NCI-H460 (cell line): ENCODE measurements at regions not wholly inside any gene's neighbourhood (a gene's known extent, or its start where the extent isn't known, plus 50 kb on each side); places are given as distances from the start of the nearest gene placed in this dataset.
A peak's percentile ranks its signal among the peaks of the same experiment; 100 is the strongest.

Experiments
- DNase-seq: peaks from one replicate; pipeline ENCODE4 v3.0.0-alpha.2; 2016; ENCODE audit warnings: low read depth; ENCODE audit errors: extremely low read depth

- no peak for DNase-seq
Measured at GRCh38 chr22:22742641-22743040, 98.2 kb downstream of the GGTLC2 start.

- no peak for DNase-seq
Measured at GRCh38 chr22:22743128-22743760, 98.8 kb downstream of the GGTLC2 start.

DNA sequence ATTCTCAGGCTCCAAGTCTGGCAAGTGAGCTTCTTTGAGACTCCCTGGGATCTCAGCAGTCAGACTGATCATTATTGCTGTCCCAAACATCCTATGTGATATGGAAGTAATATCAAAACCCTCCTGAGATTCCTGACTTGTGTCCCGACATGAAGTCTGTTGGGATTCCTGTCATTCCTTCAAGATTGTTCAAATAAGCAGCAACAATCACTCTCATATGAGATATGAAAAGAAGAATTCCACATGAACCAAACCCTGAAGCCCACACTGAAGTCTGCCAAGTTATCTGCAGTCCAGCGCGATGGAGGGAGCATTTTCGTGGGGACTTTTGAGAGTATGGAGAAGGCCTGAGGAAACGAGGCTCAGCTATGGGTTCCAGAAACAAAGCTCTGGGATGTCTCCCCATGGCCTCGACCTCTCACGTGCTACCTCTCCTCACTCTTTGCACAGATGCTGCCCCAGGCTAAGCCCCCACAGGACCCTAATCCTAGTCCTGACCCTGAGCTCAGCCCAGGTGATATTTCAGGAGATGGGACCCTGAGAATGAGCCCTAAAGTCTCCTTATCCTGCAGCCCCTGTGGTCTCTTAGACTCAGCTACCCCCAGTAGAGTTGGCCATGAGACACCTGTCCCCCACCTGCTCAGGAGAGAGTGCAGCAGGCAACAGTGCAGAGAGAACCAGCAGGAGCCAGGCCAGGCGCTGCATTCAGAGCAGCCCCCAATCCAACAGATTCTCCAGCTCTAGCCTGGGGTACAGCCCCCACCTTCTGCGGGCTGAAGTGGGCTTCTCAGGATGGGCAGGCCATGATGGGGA is 100.2 kb downstream of the GGTLC2 start:
- no peak for DNase-seq

DNA sequence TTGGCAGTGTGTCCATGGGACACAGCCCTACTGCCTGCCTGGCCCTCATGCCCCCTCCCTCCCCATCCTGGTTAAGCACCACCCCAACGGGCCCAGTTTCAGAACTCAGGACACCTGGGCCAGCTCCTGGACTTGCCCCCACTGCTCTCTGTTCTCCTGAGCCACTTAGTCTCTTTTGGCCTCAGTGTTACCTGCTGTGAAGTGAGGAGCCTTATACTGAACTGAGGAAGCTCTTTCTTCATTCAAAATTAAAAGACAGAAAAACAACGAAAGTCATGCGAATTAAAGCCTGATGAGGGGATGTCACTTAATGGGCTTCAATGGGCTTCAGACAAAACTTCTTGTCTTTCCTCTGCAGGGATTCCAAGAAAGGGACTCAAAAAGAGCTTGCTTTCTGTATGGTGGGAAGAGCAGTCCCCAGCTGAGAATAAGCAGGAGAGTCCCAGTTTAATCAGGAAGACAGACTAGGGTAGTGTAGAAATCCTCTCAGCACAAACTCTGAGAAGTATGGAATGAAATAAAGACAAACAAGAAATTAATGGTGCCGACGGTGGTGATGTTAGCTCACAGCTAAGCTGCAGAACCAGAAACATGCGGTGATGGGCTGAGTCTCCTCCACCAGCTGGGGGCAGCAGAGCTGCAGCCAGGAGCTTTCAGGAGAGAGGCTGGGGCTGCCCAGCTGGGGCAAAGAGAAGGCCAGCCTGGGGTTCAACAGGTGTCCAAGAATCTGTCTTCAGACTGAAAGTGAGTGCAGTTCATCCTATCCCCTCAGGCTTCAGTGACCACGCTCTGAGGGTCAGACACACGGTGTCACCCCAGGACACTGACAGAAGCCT is 101.0 kb downstream of the GGTLC2 start:
- peak; percentile 14 for DNase-seq

GRCh38 chr22:22746061-22746962 is 101.9 kb downstream of the GGTLC2 start:
- no peak for DNase-seq

- no peak for DNase-seq
Measured at GRCh38 chr22:22746963-22747933, 102.8 kb downstream of the GGTLC2 start.

DNA sequence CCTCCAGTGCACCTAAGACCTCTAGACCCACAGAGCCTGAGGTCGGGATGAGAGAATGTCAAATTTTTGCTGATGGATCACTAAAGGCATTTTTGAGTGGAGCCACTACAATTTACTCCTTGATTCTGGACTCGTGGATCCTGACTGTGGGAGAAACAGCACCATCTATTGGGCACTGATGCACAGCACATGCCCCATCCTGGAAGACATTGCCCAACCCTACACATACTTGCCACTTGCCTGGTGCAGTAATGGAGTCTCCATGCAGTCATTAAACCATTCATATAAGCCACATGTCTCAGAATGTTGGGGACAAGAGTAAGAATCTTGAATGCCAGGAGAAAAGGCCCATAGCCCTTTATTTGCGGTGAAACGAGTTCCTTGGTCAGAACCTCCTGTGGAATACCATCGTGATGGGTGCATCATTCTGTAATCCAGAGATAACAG is 103.9 kb downstream of the GGTLC2 start:
- peak; percentile 7 for DNase-seq

GRCh38 chr22:22748756-22749155 is 104.3 kb downstream of the GGTLC2 start:
- DNase-seq: no peak

GRCh38 chr22:22749167-22749758 is 104.8 kb downstream of the GGTLC2 start:
- DNase-seq: no peak

- no peak for DNase-seq
Measured at GRCh38 chr22:22750335-22751042, 106.1 kb downstream of the GGTLC2 start.

DNA sequence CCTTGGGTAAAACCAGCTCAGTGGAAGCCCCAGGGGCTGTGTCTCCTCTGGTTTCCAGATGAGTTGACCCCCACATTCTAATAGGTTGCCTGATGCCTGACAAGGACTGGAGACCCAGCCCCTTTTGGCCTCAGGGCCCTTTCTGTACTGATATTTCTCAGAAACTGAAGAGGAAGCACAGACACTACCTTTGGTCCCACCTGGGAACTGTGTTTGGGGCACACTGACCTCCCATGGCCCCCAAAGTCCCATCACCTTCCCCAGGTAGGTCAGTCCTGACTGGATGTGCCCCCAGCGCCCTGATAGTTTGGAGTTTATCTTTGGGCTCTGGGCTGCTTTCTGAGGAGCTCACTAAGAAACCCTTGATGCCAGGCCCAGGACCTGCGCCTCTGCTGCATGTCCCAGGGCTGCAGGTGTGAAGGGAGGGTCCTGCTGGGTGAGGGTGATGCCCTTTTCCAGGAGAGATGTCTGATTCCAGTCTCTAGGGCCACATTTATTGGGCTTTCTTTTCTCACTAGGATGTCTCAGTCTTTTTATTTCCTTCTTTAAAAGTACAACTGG is 106.7 kb downstream of the GGTLC2 start:
- no peak for DNase-seq

DNA sequence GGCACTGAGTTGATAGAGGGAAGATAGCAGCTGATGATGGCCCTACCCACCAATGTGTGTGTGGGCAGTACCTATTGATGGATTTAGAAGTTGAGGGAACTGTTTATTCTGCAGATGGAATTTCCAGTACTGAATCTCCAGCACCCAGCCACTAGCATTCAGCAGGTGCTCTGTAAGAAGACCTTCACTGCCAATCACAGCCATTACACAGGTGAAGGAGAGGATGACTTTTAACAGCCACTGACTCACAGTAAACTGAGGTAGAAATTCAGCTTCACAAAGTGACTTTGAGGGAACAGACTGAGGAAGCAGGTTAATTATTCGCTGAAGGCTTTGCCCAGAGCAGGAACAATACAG is 107.8 kb downstream of the GGTLC2 start:
- DNase-seq: no peak

- no peak for DNase-seq
Measured at GRCh38 chr22:22752556-22753477, 108.4 kb downstream of the GGTLC2 start.

DNA sequence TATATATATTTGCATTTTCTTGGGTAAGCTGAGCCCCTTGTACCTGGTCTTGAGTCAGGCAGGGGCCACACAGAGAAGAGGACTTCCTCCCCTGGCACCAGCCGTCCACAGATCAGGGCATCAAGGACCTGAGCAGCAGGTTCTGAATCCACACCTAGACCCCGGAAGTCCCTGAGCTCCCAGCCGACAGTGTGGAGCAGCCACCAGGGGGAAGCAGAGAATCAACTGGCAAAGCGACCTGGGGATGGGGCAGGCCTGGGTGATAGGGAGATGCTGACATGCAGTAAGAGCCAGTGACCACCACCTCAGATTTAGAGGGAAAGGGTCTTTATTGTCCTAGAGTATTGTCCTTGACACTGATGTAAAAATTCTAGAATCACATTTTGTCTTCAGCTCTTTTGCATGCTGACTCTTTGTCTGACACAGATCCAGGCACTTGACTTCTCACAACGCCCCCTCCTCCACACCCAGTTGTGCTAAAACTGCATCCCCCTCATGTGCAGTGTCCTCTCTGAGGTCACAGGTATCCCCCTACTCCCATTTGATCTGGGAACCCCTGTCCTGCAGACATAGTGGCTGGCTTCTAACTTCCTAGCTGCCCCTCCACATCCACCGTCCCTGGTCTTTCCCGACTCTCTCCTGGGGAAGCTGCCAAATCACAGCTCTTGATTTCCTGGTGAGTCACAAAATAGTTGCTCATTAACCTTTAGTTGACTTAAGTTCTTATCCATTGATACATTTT is 109.3 kb downstream of the GGTLC2 start:
- peak; percentile 35 for DNase-seq

- no peak for DNase-seq
Measured at GRCh38 chr22:22754268-22754657, 109.8 kb downstream of the GGTLC2 start.
